ENCODE measurements at regions not wholly inside any gene's neighbourhood (a gene's known extent, or its start where the extent isn't known, plus 50 kb on each side); places are given as distances from the start of the nearest gene placed in this dataset.

DNA sequence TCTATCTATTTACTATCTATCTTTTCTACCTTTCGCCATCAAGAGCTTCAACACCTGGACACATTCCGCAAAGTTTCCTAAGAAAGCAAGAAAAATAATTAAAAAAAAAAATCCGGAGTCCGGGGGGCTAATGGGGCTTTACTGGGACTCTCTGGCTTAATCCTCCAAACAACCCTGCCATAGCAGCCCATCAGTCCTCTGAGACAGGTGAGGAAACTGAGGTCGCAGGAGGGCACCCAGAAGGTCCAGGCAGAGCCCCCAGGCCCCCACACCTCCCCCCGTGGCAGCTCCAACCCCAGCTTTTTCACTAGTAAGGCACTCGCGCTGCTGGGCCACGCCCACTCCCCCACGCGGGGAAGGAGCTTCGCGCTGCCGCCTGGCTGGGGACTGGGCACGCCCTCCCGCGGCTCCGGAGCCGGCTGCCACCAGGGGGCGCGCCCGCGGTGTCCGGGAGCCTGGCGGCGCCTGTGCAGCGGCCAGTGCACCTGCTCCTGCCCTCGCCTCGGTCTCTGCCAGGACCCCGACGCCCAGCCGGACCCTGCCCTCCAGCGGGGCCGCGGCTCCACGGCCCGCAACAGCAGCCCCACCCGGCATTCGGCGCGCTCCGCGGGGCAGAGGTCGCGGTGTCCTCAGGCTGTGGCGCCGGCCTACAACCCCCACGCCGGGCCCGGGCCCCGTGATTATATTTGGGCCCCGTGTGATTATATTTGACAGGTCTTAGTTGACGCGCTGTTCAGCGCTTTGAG is 54.1 kb upstream of the SAMD11 start:
- H3K36me3 ChIP-seq: no peaks in the 10 kb centered on the region
- peak; percentile 21 to 36 for DNase-seq (ENCODE audit: low spot score in 2 of 2)
- H3K4me1 ChIP-seq: peaks cover 0 to 9% (median 0%) of the 10 kb centered on the region in 4 donors
- H3K27me3 ChIP-seq: peaks cover 0 to 50% of the 10 kb centered on the region in 2 donors
- no peaks in the 10 kb centered on the region for H3K9me3 ChIP-seq
- peak overlapping the region in 2 of 4 donors; percentile 34 to 45 for H3K4me3 ChIP-seq
- WGBS, 2 donors: 17 to 30% methylated on average over 19 to 32 of the region's 55 CpGs
- no peak overlapping the region for H3K27ac ChIP-seq
- TF ChIP-seq, protein P1, sequence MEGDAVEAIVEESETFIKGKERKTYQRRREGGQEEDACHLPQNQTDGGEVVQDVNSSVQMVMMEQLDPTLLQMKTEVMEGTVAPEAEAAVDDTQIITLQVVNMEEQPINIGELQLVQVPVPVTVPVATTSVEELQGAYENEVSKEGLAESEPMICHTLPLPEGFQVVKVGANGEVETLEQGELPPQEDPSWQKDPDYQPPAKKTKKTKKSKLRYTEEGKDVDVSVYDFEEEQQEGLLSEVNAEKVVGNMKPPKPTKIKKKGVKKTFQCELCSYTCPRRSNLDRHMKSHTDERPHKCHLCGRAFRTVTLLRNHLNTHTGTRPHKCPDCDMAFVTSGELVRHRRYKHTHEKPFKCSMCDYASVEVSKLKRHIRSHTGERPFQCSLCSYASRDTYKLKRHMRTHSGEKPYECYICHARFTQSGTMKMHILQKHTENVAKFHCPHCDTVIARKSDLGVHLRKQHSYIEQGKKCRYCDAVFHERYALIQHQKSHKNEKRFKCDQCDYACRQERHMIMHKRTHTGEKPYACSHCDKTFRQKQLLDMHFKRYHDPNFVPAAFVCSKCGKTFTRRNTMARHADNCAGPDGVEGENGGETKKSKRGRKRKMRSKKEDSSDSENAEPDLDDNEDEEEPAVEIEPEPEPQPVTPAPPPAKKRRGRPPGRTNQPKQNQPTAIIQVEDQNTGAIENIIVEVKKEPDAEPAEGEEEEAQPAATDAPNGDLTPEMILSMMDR (IDR thresholded peaks at IDR 0.05): peak; percentile 78 to 97 (median 86)
- no peak for TF ChIP-seq POLR2A (IDR thresholded peaks at IDR 0.05)

All from tibial nerve (tissue), 4 donors.